NB4 (cell line): ENCODE measurements at regions not wholly inside any gene's neighbourhood (a gene's known extent, or its start where the extent isn't known, plus 50 kb on each side); places are given as distances from the start of the nearest gene placed in this dataset.

ENCODE experiments used
- DNase-seq: peaks from one replicate; pipeline ENCODE4 v3.0.0; 2010; ENCODE audit warnings: low read depth
- H3K4me3 ChIP-seq: one replicate; pipeline ENCODE4 v1.5.1; 2011; ENCODE audit warnings: mild to moderate bottlenecking, low read depth, low read length, moderate library complexity
- MAX ChIP-seq: IDR thresholded peaks from 2 replicates; pipeline ENCODE4 v1.6.1; 2011; ENCODE audit warnings: low read depth, low read length
- MYC ChIP-seq: IDR thresholded peaks from 2 replicates; pipeline ENCODE4 v1.6.1; 2011; ENCODE audit warnings: low read depth, low read length
- POLR2A ChIP-seq: IDR thresholded peaks from 2 replicates; pipeline ENCODE4 v1.6.1; 2011; ENCODE audit warnings: mild to moderate bottlenecking; ENCODE audit not compliant: insufficient read length; ENCODE audit errors: extremely low read depth
- TF ChIP-seq, protein P1 (sequence below): IDR thresholded peaks from one replicate; pipeline ENCODE4 v1.5.1; 2012; ENCODE audit warnings: low read depth, low read length

GRCh38 chr11:50394017-50394416 lies 361.3 kb downstream of the OR4C45 start:
- no peak overlapping the region for H3K4me3 ChIP-seq
- no peak for DNase-seq
- TF ChIP-seq, protein P1, sequence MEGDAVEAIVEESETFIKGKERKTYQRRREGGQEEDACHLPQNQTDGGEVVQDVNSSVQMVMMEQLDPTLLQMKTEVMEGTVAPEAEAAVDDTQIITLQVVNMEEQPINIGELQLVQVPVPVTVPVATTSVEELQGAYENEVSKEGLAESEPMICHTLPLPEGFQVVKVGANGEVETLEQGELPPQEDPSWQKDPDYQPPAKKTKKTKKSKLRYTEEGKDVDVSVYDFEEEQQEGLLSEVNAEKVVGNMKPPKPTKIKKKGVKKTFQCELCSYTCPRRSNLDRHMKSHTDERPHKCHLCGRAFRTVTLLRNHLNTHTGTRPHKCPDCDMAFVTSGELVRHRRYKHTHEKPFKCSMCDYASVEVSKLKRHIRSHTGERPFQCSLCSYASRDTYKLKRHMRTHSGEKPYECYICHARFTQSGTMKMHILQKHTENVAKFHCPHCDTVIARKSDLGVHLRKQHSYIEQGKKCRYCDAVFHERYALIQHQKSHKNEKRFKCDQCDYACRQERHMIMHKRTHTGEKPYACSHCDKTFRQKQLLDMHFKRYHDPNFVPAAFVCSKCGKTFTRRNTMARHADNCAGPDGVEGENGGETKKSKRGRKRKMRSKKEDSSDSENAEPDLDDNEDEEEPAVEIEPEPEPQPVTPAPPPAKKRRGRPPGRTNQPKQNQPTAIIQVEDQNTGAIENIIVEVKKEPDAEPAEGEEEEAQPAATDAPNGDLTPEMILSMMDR, result no peak
- TF ChIP-seq MAX (no peak), POLR2A (no peak), MYC (no peak)

DNA sequence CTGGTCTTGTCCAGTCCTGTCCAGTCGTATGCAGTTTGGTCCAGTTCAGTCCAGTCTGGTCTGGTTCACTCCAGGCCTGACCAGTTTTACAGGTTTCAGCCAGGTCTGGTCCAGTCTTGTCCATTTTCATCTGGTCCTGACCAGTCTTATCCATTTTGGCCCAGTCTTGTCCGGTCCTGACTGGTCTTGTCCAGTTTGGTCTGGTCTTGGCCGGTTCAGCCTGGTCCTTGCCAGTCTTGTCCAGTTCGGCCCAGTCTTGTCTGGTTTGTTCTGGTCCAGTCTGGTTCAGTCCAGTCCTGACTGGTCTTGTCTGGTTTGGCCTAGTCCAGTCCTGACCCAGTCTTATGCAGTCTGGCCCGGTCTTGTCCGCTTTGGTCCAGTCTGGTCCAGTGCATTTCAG lies 380.2 kb downstream of the OR4C45 start:
- TF ChIP-seq POLR2A (no peak), MAX (no peak), MYC (no peak)
- TF ChIP-seq, protein P1, result no peak
- H3K4me3 ChIP-seq, result no peak overlapping the region
- DNase-seq, result no peak

- TF ChIP-seq, protein P1, result no peak
- TF ChIP-seq MYC (no peak), MAX (no peak)
- H3K4me3 ChIP-seq, result no peak overlapping the region
- no peak for DNase-seq
Measured at GRCh38 chr11:50423208-50423607, 390.5 kb downstream of the OR4C45 start.
